ENCODE measurements at regions not wholly inside any gene's neighbourhood (a gene's known extent, or its start where the extent isn't known, plus 50 kb on each side); places are given as distances from the start of the nearest gene placed in this dataset.

DNA sequence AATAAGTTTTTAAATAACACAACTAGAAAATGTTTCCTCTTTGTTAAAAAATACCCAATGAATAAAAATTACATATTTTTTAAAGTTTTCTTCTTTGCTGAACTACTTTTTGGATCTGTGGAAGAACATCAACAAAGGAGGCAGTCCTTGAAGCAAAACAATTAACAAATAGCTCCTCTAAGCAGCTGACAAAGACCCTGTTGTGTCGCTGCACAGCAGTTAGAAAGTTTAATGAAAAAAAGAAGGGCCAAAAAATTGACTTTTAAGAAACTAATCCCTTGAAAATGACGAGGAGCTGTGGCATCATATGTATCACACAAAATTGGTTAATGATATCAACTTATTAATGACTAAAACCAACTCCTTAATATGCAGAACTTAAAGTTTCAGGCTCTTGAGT, 72.1 kb downstream of the SLITRK1 start:
- no peak for DNase-seq (ENCODE audit: low spot score)
- TF ChIP-seq, protein P1, sequence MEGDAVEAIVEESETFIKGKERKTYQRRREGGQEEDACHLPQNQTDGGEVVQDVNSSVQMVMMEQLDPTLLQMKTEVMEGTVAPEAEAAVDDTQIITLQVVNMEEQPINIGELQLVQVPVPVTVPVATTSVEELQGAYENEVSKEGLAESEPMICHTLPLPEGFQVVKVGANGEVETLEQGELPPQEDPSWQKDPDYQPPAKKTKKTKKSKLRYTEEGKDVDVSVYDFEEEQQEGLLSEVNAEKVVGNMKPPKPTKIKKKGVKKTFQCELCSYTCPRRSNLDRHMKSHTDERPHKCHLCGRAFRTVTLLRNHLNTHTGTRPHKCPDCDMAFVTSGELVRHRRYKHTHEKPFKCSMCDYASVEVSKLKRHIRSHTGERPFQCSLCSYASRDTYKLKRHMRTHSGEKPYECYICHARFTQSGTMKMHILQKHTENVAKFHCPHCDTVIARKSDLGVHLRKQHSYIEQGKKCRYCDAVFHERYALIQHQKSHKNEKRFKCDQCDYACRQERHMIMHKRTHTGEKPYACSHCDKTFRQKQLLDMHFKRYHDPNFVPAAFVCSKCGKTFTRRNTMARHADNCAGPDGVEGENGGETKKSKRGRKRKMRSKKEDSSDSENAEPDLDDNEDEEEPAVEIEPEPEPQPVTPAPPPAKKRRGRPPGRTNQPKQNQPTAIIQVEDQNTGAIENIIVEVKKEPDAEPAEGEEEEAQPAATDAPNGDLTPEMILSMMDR (IDR thresholded peaks at IDR 0.05), result no peak
- no peak for ATAC-seq (ENCODE audit: low FRiP score)

DNA sequence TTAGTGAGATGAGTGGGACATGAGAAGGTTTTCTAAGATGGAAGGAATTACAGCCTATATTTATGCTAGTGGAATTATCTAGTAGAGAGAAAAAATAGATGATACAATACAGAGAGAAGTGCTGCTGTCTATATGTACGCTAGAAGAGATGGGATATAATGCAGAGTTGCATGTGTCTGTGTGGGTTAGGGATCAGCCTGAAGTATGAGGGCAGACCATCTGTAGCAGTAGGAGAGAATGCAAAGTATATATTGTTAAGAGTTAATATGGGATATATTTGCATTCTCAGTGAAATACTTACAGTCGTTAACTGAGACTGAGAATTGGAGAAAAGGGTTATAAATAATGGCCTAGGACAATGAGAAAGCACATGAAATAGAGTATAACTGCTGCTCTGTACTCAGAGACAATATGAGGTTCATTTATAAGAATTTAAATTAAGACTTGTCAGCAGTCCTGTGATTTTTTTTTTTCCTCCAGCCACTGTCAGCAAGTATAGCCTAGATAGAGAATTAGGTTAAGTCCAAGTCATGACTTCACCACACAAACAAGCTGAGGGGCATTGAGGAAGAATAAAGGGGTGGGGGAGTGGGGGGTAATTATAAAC, 77.8 kb downstream of the SLITRK1 start:
- DNase-seq (ENCODE audit: low spot score) (no peak), ATAC-seq (ENCODE audit: low FRiP score) (no peak)
- TF ChIP-seq, protein P1 (IDR thresholded peaks at IDR 0.05), result no peak

DNA sequence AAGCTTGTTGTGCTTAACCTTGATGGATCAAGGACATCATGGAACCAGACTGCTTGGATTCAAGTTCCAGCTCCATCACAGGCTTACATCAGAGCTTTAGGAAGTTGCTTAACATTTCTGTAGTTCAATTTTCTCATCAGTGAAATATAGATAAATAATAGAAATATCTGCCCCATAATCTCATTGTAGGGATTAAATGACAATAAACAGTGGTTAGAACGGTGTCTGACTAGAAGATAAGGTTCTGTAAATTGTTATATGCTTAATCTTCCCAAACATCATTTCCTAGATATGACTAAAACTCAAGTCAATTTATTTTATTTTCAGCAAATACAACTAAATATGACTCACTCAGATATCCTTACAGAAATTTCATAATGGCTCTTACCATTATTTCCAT, 83.5 kb downstream of the SLITRK1 start:
- ATAC-seq (ENCODE audit: low FRiP score) (no peak), DNase-seq (ENCODE audit: low spot score) (no peak)
- TF ChIP-seq, protein P1 (IDR thresholded peaks at IDR 0.05), result no peak

DNA sequence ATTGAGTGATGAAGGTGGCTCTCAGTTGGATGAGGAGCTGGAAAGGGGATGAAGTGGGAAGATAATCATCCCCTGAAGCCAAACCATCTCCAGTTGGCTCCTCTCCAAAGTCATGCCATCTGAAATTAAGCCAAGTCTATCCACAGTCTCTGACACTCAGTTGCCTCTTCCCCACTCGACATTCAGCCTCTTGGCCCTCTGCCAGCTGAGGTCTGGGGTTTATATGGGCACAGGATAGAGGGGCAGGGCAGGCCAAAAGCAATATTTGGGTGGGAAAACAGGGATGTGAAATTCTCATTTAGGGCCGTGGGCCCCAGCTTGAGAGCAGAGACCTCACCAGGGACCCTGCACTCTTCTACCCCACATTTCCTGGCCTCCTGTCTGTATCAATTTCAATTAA, 85.9 kb downstream of the SLITRK1 start:
- DNase-seq (ENCODE audit: low spot score), result no peak
- TF ChIP-seq, protein P1 (IDR thresholded peaks at IDR 0.05), result no peak
- no peak for ATAC-seq (ENCODE audit: low FRiP score)

DNA sequence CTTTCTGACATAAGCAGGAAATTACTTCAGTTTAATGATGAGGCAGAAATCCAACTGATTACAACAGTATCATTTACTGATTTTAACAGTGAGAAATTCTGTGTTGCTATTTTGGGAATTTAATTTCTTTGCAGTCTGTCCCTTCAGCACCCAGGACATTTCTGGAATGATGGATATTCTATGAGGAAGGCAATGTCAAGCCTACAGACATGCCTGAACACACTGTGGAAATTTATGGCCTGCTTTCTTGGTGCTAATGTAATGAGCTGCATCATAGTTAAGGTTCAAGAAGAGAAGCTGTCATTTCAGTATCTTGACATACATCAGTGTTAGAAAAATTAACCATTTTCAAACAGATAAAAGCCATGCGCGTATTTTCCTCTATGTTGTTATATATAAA, 87.7 kb downstream of the SLITRK1 start:
- DNase-seq (ENCODE audit: low spot score), result no peak
- TF ChIP-seq, protein P1 (IDR thresholded peaks at IDR 0.05), result no peak

DNA sequence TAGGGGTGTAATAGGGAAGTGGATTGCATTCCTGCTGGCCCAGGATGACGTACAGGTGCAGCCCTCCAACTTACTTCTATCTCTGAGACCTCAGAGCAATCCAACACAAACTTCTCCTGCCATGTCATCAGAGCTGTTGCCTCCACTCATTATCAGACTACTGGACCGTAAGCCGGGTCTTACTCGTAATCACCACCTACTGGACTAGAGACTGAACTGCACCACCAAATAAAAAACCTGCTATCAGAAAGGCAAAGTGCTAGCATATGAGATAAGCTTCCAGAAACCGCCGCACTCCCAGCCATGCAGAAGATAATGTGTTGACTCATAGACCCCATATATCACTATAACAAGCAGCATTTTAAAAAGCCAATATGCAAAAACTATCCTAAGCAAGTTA, 102.0 kb downstream of the SLITRK1 start:
- TF ChIP-seq, protein P1 (IDR thresholded peaks at IDR 0.05), result no peak
- no peak for ATAC-seq (ENCODE audit: low FRiP score)
- no peak for DNase-seq (ENCODE audit: low spot score)

More for the DNA sequence above, 87.7 kb downstream of the SLITRK1 start:
- no peak for ATAC-seq (ENCODE audit: low FRiP score)

DNA sequence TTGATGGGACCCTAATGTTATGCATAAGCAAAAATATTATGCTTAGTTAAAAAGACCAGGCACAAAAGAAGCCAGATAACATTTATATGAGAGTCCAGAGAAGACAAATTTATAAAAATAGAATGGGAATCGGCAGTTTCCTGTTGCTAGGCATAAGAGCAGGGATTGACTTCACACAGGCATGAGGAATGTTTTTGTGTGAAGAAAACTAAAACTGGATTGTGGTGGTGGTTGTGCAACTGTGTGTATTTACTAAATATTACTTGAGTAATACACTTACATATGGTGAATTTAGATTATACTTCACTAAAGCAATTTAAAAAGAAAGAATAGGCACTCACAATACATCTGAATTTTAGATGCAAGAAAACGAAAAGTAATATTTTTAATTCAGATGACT, 108.3 kb downstream of the SLITRK1 start:
- TF ChIP-seq, protein P1 (IDR thresholded peaks at IDR 0.05), result no peak
- DNase-seq (ENCODE audit: low spot score) (no peak), ATAC-seq (ENCODE audit: low FRiP score) (no peak)

Data from omental fat pad (tissue), 3 donors.